ENCODE measurements at regions not wholly inside any gene's neighbourhood (a gene's known extent, or its start where the extent isn't known, plus 50 kb on each side); places are given as distances from the start of the nearest gene placed in this dataset.

DNA sequence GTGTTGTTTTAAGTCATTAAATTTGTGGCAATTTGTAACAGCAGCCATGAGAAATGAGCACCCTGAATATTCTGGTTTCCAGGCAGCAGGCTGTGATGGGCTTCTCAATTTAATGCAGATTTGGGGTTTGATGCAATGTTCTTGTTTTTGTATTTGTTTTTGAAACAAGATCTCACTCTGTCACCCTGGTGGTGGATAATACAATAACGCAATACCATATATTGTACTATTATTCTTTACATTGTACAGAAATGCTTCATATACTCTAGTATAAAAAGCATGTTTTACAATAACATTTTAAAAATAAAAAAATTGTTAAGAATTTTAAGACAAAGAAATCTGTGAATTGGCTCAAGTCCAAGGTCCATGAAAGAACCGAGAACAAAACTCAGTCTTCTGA is 129.1 kb downstream of the USP46 start:
- H3K27me3 ChIP-seq (ENCODE audit: low read depth) = no peaks in the 10 kb centered on the region
- peaks cover 11% of the 10 kb centered on the region for H3K9me3 ChIP-seq (replicated peaks)
- H3K4me1 ChIP-seq = no peaks in the 10 kb centered on the region
- DNase-seq = no peak
- H3K27ac ChIP-seq (replicated peaks) = no peak overlapping the region
- TF ChIP-seq, protein P1, sequence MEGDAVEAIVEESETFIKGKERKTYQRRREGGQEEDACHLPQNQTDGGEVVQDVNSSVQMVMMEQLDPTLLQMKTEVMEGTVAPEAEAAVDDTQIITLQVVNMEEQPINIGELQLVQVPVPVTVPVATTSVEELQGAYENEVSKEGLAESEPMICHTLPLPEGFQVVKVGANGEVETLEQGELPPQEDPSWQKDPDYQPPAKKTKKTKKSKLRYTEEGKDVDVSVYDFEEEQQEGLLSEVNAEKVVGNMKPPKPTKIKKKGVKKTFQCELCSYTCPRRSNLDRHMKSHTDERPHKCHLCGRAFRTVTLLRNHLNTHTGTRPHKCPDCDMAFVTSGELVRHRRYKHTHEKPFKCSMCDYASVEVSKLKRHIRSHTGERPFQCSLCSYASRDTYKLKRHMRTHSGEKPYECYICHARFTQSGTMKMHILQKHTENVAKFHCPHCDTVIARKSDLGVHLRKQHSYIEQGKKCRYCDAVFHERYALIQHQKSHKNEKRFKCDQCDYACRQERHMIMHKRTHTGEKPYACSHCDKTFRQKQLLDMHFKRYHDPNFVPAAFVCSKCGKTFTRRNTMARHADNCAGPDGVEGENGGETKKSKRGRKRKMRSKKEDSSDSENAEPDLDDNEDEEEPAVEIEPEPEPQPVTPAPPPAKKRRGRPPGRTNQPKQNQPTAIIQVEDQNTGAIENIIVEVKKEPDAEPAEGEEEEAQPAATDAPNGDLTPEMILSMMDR (IDR thresholded peaks at IDR 0.05; ENCODE audit: borderline replicate concordance) = no peak
- intact Hi-C loops (cut with micrococcal nuclease) = no loop called here
- H3K4me3 ChIP-seq = no peak overlapping the region
- H3K36me3 ChIP-seq = no peaks in the 10 kb centered on the region

DNA sequence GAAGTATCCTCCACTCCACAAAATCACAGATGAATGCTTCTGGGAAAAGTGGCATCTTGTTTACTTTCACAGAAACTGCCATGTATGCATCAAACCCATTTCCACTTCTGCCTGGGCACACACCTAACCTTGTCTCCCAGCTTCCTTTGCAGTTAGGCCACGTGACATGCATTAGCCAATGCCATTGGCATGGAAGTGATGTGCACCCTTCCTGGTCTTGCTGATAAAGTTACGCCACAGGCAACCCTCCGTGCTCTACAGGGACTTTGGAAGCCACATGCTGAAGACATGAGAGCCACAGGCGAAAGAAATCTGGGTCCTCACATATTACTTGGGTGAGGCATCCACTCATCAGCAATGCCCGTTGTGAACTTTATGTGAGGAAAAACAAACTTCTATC is 123.3 kb downstream of the USP46 start:
- Histone ChIP-seq H3K4me1 (peaks cover 24% of the 10 kb centered on the region), H3K27me3 (ENCODE audit: low read depth) (no peaks in the 10 kb centered on the region), H3K27ac (replicated peaks) (no peak overlapping the region), H3K9me3 (replicated peaks) (peaks cover 10% of the 10 kb centered on the region), H3K36me3 (no peaks in the 10 kb centered on the region), H3K4me3 (no peak overlapping the region)
- no peak for DNase-seq
- intact Hi-C loops (cut with micrococcal nuclease) = no loop called here
- TF ChIP-seq, protein P1 (IDR thresholded peaks at IDR 0.05; ENCODE audit: borderline replicate concordance) = no peak

All from left ventricle myocardium inferior (tissue), 1 donor.